GM13976 (cell line): ENCODE measurements at regions not wholly inside any gene's neighbourhood (a gene's known extent, or its start where the extent isn't known, plus 50 kb on each side); places are given as distances from the start of the nearest gene placed in this dataset.

Experiments used
- DNase-seq: peaks from one replicate; pipeline ENCODE4 v3.0.0; 2012; ENCODE audit warnings: low spot score
- in situ Hi-C: fragments of 300-500 bp; cut with MboI; formaldehyde crosslinking; loops from one replicate; pipeline ENCODE4 v1.12.0; 2022; ENCODE audit warnings: low sequenced_read_pairs, mixed read lengths, inconsistent platforms; ENCODE audit not compliant: unreplicated experiment
- TF ChIP-seq, protein P1 (sequence below): IDR thresholded peaks from 2 replicates; pipeline ENCODE4 v1.5.1; 2012; ENCODE audit warnings: borderline replicate concordance, mild to moderate bottlenecking; ENCODE audit not compliant: insufficient read depth; ENCODE audit errors: extremely low read depth, missing control alignments, control extremely low read depth

- TF ChIP-seq, protein P1, sequence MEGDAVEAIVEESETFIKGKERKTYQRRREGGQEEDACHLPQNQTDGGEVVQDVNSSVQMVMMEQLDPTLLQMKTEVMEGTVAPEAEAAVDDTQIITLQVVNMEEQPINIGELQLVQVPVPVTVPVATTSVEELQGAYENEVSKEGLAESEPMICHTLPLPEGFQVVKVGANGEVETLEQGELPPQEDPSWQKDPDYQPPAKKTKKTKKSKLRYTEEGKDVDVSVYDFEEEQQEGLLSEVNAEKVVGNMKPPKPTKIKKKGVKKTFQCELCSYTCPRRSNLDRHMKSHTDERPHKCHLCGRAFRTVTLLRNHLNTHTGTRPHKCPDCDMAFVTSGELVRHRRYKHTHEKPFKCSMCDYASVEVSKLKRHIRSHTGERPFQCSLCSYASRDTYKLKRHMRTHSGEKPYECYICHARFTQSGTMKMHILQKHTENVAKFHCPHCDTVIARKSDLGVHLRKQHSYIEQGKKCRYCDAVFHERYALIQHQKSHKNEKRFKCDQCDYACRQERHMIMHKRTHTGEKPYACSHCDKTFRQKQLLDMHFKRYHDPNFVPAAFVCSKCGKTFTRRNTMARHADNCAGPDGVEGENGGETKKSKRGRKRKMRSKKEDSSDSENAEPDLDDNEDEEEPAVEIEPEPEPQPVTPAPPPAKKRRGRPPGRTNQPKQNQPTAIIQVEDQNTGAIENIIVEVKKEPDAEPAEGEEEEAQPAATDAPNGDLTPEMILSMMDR: no peak
- no peak for DNase-seq
- in situ Hi-C loops: no loop called here
These were observed 61.8 kb upstream of the PLD5 start for GRCh38 chr1:242586360-242586680.

GRCh38 chr1:242585616-242586359, 61.3 kb upstream of the PLD5 start:
- TF ChIP-seq, protein P1: no peak
- in situ Hi-C loops: no loop called here
- DNase-seq: no peak

DNA sequence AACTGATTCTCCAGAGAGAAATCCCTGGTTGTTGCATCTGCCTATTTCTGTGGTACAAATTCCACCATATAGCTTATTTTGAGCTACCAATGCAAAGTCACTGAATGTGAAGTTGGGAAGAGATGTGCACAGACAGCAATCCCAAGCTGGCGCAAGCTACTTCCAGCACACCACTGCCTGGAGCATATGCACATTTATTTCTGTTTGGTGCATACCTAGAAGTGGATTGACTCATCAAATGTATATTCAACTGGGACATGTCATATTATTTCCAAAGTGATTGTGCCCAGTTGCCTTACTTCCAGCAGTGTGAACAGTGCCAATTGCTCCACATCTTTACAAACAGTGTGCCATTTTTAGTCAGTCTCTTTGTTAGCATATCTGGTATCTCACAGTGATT, 58.2 kb upstream of the PLD5 start:
- no peak for DNase-seq
- TF ChIP-seq, protein P1: no peak
- in situ Hi-C loops: no loop called here

DNA sequence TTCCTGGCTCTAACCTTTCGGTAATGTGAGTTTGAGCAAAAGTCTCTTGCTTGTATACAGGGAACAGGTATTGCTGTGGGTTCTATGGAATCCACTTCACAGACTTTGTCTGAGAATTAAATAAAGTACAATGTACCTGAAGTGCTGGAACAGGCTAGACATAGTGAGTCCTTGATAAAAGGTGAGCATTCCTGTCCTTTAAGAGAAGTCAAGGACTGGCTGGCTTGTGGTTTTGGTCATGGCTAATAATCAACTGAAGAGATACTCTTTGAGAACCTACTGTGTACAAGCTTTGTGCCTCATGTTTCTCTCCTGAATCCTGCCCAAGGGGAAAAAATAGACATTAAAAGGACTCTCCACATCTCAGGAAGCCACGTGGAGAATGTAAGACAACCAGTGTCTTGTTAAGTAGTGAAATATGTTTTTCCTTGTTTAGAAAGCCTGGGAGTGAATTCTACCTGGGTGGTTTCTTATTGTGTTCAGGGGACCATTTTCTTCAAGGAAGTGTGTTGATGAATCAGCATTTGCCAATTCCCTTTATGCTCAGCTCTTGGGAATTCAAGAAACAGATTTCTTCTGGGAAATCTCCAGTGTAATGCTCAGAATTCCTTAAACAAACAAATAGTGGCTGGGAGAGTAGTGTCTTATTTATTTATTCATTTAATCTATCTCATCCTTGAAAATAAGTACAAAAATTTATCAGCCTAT, 55.2 kb upstream of the PLD5 start:
- no peak for DNase-seq
- TF ChIP-seq, protein P1: no peak
- in situ Hi-C loops: no loop called here
